ENCODE measurements at regions not wholly inside any gene's neighbourhood (a gene's known extent, or its start where the extent isn't known, plus 50 kb on each side); places are given as distances from the start of the nearest gene placed in this dataset.

GRCh38 chr4:25560605-25561004 is 95.0 kb upstream of the SLC34A2 start:
- TF ChIP-seq EZH2 (IDR thresholded peaks at IDR 0.05) (no peak), YY1 (IDR thresholded peaks at IDR 0.05; ENCODE audit: extremely low read depth, insufficient replicate concordance, low read depth, low read length) (no peak), POLR2AphosphoS5 (IDR thresholded peaks at IDR 0.05; ENCODE audit: low read depth, low read length) (no peak), EGR1 (IDR thresholded peaks at IDR 0.05; ENCODE audit: low read depth) (no peak), POLR2A (IDR thresholded peaks at IDR 0.05; ENCODE audit: borderline replicate concordance, extremely low read depth, insufficient read depth, insufficient read length) (no peak), ATF3 (IDR thresholded peaks at IDR 0.05) (no peak)
- TF ChIP-seq, protein P1, sequence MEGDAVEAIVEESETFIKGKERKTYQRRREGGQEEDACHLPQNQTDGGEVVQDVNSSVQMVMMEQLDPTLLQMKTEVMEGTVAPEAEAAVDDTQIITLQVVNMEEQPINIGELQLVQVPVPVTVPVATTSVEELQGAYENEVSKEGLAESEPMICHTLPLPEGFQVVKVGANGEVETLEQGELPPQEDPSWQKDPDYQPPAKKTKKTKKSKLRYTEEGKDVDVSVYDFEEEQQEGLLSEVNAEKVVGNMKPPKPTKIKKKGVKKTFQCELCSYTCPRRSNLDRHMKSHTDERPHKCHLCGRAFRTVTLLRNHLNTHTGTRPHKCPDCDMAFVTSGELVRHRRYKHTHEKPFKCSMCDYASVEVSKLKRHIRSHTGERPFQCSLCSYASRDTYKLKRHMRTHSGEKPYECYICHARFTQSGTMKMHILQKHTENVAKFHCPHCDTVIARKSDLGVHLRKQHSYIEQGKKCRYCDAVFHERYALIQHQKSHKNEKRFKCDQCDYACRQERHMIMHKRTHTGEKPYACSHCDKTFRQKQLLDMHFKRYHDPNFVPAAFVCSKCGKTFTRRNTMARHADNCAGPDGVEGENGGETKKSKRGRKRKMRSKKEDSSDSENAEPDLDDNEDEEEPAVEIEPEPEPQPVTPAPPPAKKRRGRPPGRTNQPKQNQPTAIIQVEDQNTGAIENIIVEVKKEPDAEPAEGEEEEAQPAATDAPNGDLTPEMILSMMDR (IDR thresholded peaks at IDR 0.05 in 2 of 3, conservative IDR thresholded peaks at IDR 0.05 in 1 of 3; ENCODE audit: borderline replicate concordance in 1 of 3, insufficient read depth in 1 of 3, low read depth in 2 of 3, low read length in 2 of 3) = no peak
